ENCODE measurements at regions not wholly inside any gene's neighbourhood (a gene's known extent, or its start where the extent isn't known, plus 50 kb on each side); places are given as distances from the start of the nearest gene placed in this dataset.

DNA sequence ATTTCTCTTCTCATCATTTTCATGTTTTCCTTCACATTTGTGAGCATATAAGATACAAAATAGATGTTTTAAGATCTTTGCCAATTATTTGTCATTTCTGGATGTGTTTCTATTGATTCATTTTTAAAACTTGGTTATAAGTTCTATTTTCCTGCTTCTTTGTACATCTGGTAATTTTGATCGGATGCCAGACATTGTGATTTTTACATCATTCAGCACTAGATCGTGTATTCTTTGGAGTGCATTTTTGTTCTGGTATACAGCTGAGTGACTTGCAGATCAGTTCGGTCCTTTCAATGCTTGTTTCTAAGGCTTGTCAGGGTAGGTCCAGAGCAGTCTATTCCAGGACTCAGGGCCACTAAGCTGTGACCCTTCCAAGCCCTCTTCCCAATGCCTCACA is 198.2 kb downstream of the KLF12 start:
- peaks cover 19 to 58% of the 10 kb centered on the region in 2 experiments for H3K79me1 ChIP-seq (ENCODE audit: low read depth in 1 of 2, low read length in 2 of 2)
- H4K91ac ChIP-seq (ENCODE audit: insufficient read depth, low read depth, low read length), result 0 out of 2 replicates have a peak overlapping the region, but pooled peaks have one; percentile 27
- no peak overlapping the region; the same call in 2 of the 3 replicates for H2BK15ac ChIP-seq (ENCODE audit: low read depth, low read length)
- no peak overlapping the region for H2AFZ ChIP-seq (replicated peaks; ENCODE audit: low read length, poor library complexity)
- intact Hi-C loops (cut with micrococcal nuclease), result loop anchor here (5.0 kb wide), 1 partner anchor 84 kb away; no protein-coding TSS in a partner anchor
- no peak overlapping the region for H2BK5ac ChIP-seq (ENCODE audit: low read depth, low read length, poor library complexity, severe bottlenecking)
- no peak overlapping the region for H3K27ac ChIP-seq (ENCODE audit: insufficient read depth, low read length)
- in situ Hi-C loops (cut with MboI; ENCODE audit: low sequenced_read_pairs), result no loop called here
- H2BK120ac ChIP-seq (ENCODE audit: low read depth, low read length), result peak overlapping the region; percentile 7
- dilution Hi-C loops (cut with HindIII; ENCODE audit: low sequenced_read_pairs, unreplicated experiment), result no loop called here
- H3K18ac ChIP-seq (ENCODE audit: low read depth, low read length), result peak overlapping the region; percentile 1; the same call in 1 of the 2 replicates
- ChIA-PET POLR2A (ENCODE audit: unreplicated experiment) (interaction anchor here (0.5 kb wide), 1 partner anchor 299 kb away, joined by 3 read pairs; no protein-coding TSS in a partner anchor), CTCF (no interaction called here)
- H3K4me1 ChIP-seq (ENCODE audit: control insufficient read depth, insufficient read depth, low read length), result peaks cover 20% of the 10 kb centered on the region
- peak overlapping the region in 1 of 2 experiments; percentile 23; a peak in 1 of 4 replicates for H4K8ac ChIP-seq (ENCODE audit: low read depth in 2 of 2, low read length in 2 of 2)
- no peak for TF ChIP-seq NFE2L2 (IDR thresholded peaks at IDR 0.05; ENCODE audit: low read depth, low read length)
- no peak for TF ChIP-seq MXI1 (IDR thresholded peaks at IDR 0.05; ENCODE audit: borderline replicate concordance, low read depth, low read length)
- no peak for TF ChIP-seq POLR2A (IDR thresholded peaks at IDR 0.05; ENCODE audit: low read depth, low read length)
- no peak for TF ChIP-seq CEBPB (IDR thresholded peaks at IDR 0.05; ENCODE audit: low read depth, low read length)
- H3K56ac ChIP-seq (ENCODE audit: extremely low read depth, insufficient read depth, low read length), result no peak overlapping the region
- H3K36me3 ChIP-seq (ENCODE audit: control insufficient read depth, insufficient read depth, low read length), result no peaks in the 10 kb centered on the region
- H3K9me3 ChIP-seq (ENCODE audit: control insufficient read depth, insufficient read depth, low read length), result no peaks in the 10 kb centered on the region
- H3K27me3 ChIP-seq (ENCODE audit: control insufficient read depth, insufficient read depth, low read length), result no peaks in the 10 kb centered on the region
- 0 out of 2 replicates have a peak, but pooled peaks cover 7% of the 10 kb centered on the region for H4K20me1 ChIP-seq (ENCODE audit: insufficient read depth, low read length)
- peak overlapping the region; percentile 8; the same call in 1 of the 2 replicates for H4K5ac ChIP-seq (ENCODE audit: low read depth, low read length)
- no peak overlapping the region for H2AK5ac ChIP-seq (ENCODE audit: low read depth, low read length)
- peak; percentile 46 for DNase-seq
- peak overlapping the region; percentile 10 for H3K4ac ChIP-seq (ENCODE audit: low read depth, low read length)
- WGBS, 2 experiments (ENCODE audit: extremely low coverage in 2 of 2, insufficient read length in 1 of 2), result no CpG with 5 or more reads among the region's 3 CpGs
- H3K4me2 ChIP-seq (ENCODE audit: low read depth, low read length), result no peak overlapping the region
- H3K14ac ChIP-seq (replicated peaks; ENCODE audit: low read depth, low read length), result no peak overlapping the region
- no peak overlapping the region for H3K4me3 ChIP-seq (ENCODE audit: insufficient read depth, low read depth, low read length)
- no TSS peak for BruUV-seq (replicated peaks)
- H2BK20ac ChIP-seq (ENCODE audit: low read depth, low read length), result no peak overlapping the region
- no peak overlapping the region for H2AK9ac ChIP-seq (replicated peaks; ENCODE audit: low read depth, low read length, poor library complexity)
- no peak for ATAC-seq (ENCODE audit: low read depth)
- H3K23ac ChIP-seq (ENCODE audit: low read depth, low read length), result no peak overlapping the region
- H3K9ac ChIP-seq (ENCODE audit: low read depth, low read length), result no peak overlapping the region
- H3K9me1 ChIP-seq (ENCODE audit: insufficient read depth, low read length), result peaks cover 13% of the 10 kb centered on the region
